ENCODE measurements at regions not wholly inside any gene's neighbourhood (a gene's known extent, or its start where the extent isn't known, plus 50 kb on each side); places are given as distances from the start of the nearest gene placed in this dataset.
A peak's percentile ranks its signal among the peaks of the same experiment; 100 is the strongest.

DNA sequence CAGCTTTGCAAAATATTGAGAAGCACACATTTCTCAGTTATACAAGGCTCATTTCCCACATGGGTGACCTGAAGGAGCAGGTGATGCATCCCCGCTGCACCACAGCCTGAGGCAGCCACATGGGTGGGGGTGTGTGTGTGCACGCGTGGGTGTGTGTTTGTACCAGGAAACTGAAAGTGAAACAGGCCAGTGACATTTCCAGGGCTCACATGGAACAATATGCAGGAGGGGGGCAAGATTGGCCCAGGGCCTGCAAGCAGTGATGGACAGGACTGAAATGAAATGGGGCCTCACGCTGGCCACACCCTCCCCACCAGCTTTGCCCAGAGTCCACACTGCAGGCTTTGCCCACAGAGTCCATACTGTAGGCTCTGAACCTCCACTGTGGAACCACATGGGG is 154.2 kb upstream of the PARP11 start (continued):
- TF ChIP-seq, protein P1, sequence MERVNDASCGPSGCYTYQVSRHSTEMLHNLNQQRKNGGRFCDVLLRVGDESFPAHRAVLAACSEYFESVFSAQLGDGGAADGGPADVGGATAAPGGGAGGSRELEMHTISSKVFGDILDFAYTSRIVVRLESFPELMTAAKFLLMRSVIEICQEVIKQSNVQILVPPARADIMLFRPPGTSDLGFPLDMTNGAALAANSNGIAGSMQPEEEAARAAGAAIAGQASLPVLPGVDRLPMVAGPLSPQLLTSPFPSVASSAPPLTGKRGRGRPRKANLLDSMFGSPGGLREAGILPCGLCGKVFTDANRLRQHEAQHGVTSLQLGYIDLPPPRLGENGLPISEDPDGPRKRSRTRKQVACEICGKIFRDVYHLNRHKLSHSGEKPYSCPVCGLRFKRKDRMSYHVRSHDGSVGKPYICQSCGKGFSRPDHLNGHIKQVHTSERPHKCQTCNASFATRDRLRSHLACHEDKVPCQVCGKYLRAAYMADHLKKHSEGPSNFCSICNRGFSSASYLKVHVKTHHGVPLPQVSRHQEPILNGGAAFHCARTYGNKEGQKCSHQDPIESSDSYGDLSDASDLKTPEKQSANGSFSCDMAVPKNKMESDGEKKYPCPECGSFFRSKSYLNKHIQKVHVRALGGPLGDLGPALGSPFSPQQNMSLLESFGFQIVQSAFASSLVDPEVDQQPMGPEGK (CRISPR knock-in tag; IDR thresholded peaks at IDR 0.05) = 0 out of 2 replicates have a peak, but pooled peaks have one; percentile 26
- TF ChIP-seq PRPF4 (IDR thresholded peaks at IDR 0.05; ENCODE audit: low read depth, low read length, poor library complexity, severe bottlenecking) (no peak), ZNF274 (CRISPR knock-in tag; IDR thresholded peaks at IDR 0.05) (peak; percentile 49; the same call in 1 of the 2 replicates), ZNF484 (CRISPR knock-in tag; IDR thresholded peaks at IDR 0.05; ENCODE audit: borderline replicate concordance, low read depth) (no peak), ZNF616 (CRISPR knock-in tag; IDR thresholded peaks at IDR 0.05; ENCODE audit: low read depth) (peak; percentile 78; the same call in 1 of the 2 replicates), FOXA1 (IDR thresholded peaks at IDR 0.05) (no peak), FOXA1 (CRISPR knock-in tag; IDR thresholded peaks at IDR 0.05) (no peak), ZNF12 (CRISPR knock-in tag; IDR thresholded peaks at IDR 0.05) (no peak), FOXC1 (CRISPR knock-in tag; IDR thresholded peaks at IDR 0.05; ENCODE audit: borderline replicate concordance) (no peak)
- TF ChIP-seq, protein P2, sequence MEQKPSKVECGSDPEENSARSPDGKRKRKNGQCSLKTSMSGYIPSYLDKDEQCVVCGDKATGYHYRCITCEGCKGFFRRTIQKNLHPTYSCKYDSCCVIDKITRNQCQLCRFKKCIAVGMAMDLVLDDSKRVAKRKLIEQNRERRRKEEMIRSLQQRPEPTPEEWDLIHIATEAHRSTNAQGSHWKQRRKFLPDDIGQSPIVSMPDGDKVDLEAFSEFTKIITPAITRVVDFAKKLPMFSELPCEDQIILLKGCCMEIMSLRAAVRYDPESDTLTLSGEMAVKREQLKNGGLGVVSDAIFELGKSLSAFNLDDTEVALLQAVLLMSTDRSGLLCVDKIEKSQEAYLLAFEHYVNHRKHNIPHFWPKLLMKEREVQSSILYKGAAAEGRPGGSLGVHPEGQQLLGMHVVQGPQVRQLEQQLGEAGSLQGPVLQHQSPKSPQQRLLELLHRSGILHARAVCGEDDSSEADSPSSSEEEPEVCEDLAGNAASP (CRISPR knock-in tag; IDR thresholded peaks at IDR 0.05; ENCODE audit: borderline replicate concordance) = no peak
- TF ChIP-seq, protein P3, sequence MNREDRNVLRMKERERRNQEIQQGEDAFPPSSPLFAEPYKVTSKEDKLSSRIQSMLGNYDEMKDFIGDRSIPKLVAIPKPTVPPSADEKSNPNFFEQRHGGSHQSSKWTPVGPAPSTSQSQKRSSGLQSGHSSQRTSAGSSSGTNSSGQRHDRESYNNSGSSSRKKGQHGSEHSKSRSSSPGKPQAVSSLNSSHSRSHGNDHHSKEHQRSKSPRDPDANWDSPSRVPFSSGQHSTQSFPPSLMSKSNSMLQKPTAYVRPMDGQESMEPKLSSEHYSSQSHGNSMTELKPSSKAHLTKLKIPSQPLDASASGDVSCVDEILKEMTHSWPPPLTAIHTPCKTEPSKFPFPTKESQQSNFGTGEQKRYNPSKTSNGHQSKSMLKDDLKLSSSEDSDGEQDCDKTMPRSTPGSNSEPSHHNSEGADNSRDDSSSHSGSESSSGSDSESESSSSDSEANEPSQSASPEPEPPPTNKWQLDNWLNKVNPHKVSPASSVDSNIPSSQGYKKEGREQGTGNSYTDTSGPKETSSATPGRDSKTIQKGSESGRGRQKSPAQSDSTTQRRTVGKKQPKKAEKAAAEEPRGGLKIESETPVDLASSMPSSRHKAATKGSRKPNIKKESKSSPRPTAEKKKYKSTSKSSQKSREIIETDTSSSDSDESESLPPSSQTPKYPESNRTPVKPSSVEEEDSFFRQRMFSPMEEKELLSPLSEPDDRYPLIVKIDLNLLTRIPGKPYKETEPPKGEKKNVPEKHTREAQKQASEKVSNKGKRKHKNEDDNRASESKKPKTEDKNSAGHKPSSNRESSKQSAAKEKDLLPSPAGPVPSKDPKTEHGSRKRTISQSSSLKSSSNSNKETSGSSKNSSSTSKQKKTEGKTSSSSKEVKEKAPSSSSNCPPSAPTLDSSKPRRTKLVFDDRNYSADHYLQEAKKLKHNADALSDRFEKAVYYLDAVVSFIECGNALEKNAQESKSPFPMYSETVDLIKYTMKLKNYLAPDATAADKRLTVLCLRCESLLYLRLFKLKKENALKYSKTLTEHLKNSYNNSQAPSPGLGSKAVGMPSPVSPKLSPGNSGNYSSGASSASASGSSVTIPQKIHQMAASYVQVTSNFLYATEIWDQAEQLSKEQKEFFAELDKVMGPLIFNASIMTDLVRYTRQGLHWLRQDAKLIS (CRISPR knock-in tag; IDR thresholded peaks at IDR 0.05) = no peak
- TF ChIP-seq, protein P4, sequence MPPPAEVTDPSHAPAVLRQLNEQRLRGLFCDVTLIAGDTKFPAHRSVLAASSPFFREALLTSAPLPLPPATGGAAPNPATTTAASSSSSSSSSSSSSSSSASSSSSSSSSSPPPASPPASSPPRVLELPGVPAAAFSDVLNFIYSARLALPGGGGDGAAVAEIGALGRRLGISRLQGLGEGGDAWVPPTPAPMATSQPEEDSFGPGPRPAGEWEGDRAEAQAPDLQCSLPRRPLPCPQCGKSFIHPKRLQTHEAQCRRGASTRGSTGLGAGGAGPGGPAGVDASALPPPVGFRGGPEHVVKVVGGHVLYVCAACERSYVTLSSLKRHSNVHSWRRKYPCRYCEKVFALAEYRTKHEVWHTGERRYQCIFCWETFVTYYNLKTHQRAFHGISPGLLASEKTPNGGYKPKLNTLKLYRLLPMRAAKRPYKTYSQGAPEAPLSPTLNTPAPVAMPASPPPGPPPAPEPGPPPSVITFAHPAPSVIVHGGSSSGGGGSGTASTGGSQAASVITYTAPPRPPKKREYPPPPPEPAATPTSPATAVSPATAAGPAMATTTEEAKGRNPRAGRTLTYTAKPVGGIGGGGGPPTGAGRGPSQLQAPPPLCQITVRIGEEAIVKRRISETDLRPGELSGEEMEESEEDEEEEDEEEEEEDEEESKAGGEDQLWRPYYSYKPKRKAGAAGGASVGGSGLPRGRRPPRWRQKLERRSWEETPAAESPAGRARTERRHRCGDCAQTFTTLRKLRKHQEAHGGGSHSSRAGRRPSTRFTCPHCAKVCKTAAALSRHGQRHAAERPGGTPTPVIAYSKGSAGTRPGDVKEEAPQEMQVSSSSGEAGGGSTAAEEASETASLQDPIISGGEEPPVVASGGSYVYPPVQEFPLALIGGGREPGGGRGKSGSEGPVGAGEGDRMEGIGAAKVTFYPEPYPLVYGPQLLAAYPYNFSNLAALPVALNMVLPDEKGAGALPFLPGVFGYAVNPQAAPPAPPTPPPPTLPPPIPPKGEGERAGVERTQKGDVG (CRISPR knock-in tag; IDR thresholded peaks at IDR 0.05; ENCODE audit: borderline replicate concordance) = peak; percentile 69; the same call in 1 of the 2 replicates
- TF ChIP-seq, protein P5, sequence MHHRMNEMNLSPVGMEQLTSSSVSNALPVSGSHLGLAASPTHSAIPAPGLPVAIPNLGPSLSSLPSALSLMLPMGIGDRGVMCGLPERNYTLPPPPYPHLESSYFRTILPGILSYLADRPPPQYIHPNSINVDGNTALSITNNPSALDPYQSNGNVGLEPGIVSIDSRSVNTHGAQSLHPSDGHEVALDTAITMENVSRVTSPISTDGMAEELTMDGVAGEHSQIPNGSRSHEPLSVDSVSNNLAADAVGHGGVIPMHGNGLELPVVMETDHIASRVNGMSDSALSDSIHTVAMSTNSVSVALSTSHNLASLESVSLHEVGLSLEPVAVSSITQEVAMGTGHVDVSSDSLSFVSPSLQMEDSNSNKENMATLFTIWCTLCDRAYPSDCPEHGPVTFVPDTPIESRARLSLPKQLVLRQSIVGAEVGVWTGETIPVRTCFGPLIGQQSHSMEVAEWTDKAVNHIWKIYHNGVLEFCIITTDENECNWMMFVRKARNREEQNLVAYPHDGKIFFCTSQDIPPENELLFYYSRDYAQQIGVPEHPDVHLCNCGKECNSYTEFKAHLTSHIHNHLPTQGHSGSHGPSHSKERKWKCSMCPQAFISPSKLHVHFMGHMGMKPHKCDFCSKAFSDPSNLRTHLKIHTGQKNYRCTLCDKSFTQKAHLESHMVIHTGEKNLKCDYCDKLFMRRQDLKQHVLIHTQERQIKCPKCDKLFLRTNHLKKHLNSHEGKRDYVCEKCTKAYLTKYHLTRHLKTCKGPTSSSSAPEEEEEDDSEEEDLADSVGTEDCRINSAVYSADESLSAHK (CRISPR knock-in tag; IDR thresholded peaks at IDR 0.05; ENCODE audit: borderline replicate concordance) = no peak
- TF ChIP-seq, protein P6, sequence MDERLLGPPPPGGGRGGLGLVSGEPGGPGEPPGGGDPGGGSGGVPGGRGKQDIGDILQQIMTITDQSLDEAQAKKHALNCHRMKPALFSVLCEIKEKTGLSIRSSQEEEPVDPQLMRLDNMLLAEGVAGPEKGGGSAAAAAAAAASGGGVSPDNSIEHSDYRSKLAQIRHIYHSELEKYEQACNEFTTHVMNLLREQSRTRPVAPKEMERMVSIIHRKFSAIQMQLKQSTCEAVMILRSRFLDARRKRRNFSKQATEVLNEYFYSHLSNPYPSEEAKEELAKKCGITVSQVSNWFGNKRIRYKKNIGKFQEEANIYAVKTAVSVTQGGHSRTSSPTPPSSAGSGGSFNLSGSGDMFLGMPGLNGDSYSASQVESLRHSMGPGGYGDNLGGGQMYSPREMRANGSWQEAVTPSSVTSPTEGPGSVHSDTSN (CRISPR knock-in tag; IDR thresholded peaks at IDR 0.05) = peak; percentile 47; the same call in 1 of the 2 replicates
